ENCODE measurements at regions not wholly inside any gene's neighbourhood (a gene's known extent, or its start where the extent isn't known, plus 50 kb on each side); places are given as distances from the start of the nearest gene placed in this dataset.

DNA sequence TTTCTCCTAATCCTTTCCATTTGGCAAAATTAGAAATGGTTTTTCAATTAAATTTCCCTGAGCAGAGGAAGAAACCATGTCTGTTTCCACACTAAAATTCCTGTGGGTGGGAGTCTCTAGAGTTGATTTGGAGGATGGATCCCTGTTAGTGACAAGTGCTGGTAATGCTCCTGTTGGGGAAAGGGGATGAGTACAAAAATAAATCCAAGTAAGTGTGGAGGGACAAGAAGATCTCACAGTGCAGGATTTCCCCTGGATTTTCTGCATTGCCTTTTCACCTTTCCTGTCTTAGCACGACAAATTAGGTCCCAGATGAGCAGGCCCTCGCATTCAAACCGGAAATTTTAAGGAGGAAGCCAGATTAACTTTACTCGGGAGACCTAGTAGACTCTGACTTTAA lies 107.5 kb downstream of the DAD1 start:
- TF ChIP-seq POLR2A (IDR thresholded peaks at IDR 0.05): no peak
- TF ChIP-seq, protein P1, sequence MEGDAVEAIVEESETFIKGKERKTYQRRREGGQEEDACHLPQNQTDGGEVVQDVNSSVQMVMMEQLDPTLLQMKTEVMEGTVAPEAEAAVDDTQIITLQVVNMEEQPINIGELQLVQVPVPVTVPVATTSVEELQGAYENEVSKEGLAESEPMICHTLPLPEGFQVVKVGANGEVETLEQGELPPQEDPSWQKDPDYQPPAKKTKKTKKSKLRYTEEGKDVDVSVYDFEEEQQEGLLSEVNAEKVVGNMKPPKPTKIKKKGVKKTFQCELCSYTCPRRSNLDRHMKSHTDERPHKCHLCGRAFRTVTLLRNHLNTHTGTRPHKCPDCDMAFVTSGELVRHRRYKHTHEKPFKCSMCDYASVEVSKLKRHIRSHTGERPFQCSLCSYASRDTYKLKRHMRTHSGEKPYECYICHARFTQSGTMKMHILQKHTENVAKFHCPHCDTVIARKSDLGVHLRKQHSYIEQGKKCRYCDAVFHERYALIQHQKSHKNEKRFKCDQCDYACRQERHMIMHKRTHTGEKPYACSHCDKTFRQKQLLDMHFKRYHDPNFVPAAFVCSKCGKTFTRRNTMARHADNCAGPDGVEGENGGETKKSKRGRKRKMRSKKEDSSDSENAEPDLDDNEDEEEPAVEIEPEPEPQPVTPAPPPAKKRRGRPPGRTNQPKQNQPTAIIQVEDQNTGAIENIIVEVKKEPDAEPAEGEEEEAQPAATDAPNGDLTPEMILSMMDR (IDR thresholded peaks at IDR 0.05): no peak
- H3K4me1 ChIP-seq: no peaks in the 10 kb centered on the region
- WGBS (ENCODE audit: insufficient coverage, low coverage, low lambda C conversion rate, missing lambda C conversion rate): 32% methylated on average over 4 of the region's 4 CpGs
- no peaks in the 10 kb centered on the region for H3K27me3 ChIP-seq
- H3K36me3 ChIP-seq: no peaks in the 10 kb centered on the region
- intact Hi-C loops (cut with DNase I): no loop called here
- no peak overlapping the region for H3K27ac ChIP-seq
- DNase-seq (no peak), ATAC-seq (no peak)
- no peak overlapping the region for H3K4me3 ChIP-seq
- H3K9me3 ChIP-seq: no peaks in the 10 kb centered on the region

DNA sequence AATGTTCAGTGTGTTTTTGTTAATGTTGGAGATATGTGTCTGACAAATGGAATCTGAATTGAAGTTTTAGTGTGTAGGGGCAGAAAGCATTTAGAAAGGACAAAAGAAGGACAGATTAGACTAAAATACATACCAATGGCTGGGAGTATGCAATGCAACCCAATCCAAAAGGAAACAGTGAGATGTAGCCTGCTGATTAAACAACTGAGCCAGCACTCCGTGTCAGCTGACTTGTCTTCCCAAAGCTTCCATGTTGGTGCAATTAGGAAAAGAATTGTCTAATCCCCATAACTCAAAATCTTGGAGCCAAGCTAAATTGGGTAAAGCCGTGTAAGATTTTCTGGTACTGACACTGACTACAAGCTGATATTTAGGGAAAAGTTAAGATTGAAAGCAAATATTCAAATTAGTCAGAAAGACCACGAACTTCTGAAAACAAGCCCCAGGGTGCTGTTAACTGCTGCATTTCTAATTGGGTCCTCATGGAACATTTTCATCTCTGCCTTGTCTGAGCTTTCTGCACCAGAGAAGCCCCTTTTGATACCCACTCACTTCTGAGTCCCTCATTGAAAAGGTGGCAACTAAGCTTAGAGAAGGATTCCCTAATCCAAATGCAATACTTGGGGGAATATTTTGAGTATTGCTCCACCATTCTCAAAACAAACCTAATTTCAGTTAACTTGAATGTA lies 109.1 kb downstream of the DAD1 start:
- H3K27ac ChIP-seq: no peak overlapping the region
- DNase-seq (no peak), ATAC-seq (no peak)
- TF ChIP-seq POLR2A (IDR thresholded peaks at IDR 0.05): no peak
- TF ChIP-seq, protein P1 (IDR thresholded peaks at IDR 0.05): no peak
- 26% methylated on average over 3 of the region's 3 CpGs for WGBS (ENCODE audit: insufficient coverage, low coverage, low lambda C conversion rate, missing lambda C conversion rate)
- no peaks in the 10 kb centered on the region for H3K36me3 ChIP-seq
- no peak overlapping the region for H3K4me3 ChIP-seq
- H3K9me3 ChIP-seq: no peaks in the 10 kb centered on the region
- H3K27me3 ChIP-seq: no peaks in the 10 kb centered on the region
- intact Hi-C loops (cut with DNase I): no loop called here
- H3K4me1 ChIP-seq: no peaks in the 10 kb centered on the region

DNA sequence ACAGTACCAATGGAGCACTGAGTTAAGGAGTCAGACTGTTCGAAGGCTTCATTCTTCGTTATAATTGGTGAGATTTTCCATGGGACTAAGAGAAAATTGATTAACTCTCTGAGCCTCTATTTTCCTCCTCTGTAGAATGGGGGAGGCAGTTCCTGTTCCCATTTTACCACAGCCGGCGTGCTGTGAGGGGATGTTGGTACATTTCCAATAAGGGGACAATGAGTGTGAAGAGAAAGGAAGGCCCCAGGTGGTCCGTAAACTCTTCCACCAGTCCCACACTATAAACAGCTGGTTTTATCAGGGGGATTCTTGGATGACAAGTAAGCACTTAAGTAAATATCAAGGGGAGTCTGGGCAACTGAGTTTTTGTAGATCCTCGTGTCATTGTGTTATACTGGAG lies 109.9 kb downstream of the DAD1 start:
- no peak for ATAC-seq
- H3K4me3 ChIP-seq: no peak overlapping the region
- no peaks in the 10 kb centered on the region for H3K36me3 ChIP-seq
- 61% methylated on average over 6 of the region's 6 CpGs for WGBS (ENCODE audit: insufficient coverage, low coverage, low lambda C conversion rate, missing lambda C conversion rate)
- no peaks in the 10 kb centered on the region for H3K27me3 ChIP-seq
- intact Hi-C loops (cut with DNase I): no loop called here
- DNase-seq: no peak
- H3K9me3 ChIP-seq: no peaks in the 10 kb centered on the region
- no peaks in the 10 kb centered on the region for H3K4me1 ChIP-seq
- no peak overlapping the region for H3K27ac ChIP-seq
- TF ChIP-seq, protein P1 (IDR thresholded peaks at IDR 0.05): no peak
- TF ChIP-seq POLR2A (IDR thresholded peaks at IDR 0.05): no peak

DNA sequence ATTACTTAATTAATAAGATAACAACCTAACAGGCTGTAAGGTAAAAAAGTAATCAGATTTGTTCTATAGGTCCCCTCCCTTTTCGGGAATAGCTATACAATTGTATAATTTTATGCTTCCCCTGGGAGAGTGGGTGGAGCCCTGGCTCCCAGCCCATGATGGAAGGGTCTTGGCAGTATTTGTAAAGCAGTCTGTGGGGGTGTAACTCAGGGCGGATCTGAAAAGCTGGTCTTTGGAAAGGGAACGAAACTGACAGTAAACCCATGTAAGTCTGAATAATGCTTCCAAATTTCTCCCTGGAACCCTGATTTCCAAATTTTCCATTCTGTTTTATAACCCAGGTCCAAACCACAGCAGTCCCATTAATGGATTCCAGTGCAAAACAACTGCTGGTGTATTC lies 110.4 kb downstream of the DAD1 start:
- H3K4me1 ChIP-seq: no peaks in the 10 kb centered on the region
- H3K9me3 ChIP-seq: no peaks in the 10 kb centered on the region
- H3K36me3 ChIP-seq: no peaks in the 10 kb centered on the region
- no peak overlapping the region for H3K4me3 ChIP-seq
- 40% methylated on average over 3 of the region's 3 CpGs for WGBS (ENCODE audit: insufficient coverage, low coverage, low lambda C conversion rate, missing lambda C conversion rate)
- intact Hi-C loops (cut with DNase I): no loop called here
- ATAC-seq: no peak
- no peak for DNase-seq
- no peaks in the 10 kb centered on the region for H3K27me3 ChIP-seq
- H3K27ac ChIP-seq: no peak overlapping the region
- no peak for TF ChIP-seq POLR2A (IDR thresholded peaks at IDR 0.05)
- TF ChIP-seq, protein P1 (IDR thresholded peaks at IDR 0.05): no peak

DNA sequence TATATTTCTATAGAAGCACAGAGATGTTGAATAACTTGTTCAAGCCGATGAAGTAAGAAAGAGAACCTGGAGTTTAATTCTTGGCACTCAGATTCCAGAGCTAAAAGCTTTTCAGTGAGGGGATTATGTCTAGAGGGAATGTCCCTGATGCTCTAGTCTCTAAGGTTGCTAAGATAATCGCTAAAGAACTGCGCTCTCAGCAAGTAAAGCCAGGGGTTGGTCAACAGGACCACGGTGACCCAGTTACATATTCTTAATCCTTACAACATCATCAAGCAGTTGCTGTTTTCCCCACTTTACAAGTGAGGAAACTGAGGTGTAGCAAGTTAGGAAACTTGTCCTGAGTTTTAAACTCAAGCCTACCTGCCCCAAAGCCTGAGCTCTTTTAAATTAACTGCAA lies 110.8 kb downstream of the DAD1 start:
- Histone ChIP-seq H3K27me3 (no peaks in the 10 kb centered on the region), H3K4me3 (no peak overlapping the region), H3K27ac (no peak overlapping the region), H3K36me3 (no peaks in the 10 kb centered on the region), H3K4me1 (no peaks in the 10 kb centered on the region), H3K9me3 (no peaks in the 10 kb centered on the region)
- intact Hi-C loops (cut with DNase I): no loop called here
- no peak for DNase-seq
- no peak for TF ChIP-seq POLR2A (IDR thresholded peaks at IDR 0.05)
- no peak for ATAC-seq
- WGBS (ENCODE audit: insufficient coverage, low coverage, low lambda C conversion rate, missing lambda C conversion rate): 67% methylated on average over 4 of the region's 4 CpGs
